ENCODE measurements at regions not wholly inside any gene's neighbourhood (a gene's known extent, or its start where the extent isn't known, plus 50 kb on each side); places are given as distances from the start of the nearest gene placed in this dataset.

- DNase-seq, result no peak
These were observed 168.2 kb downstream of the MN1 start for GRCh38 chr22:27633296-27633871.

GRCh38 chr22:27634043-27634740 is 167.4 kb downstream of the MN1 start:
- DNase-seq, result no peak

GRCh38 chr22:27635435-27635834 is 166.1 kb downstream of the MN1 start:
- no peak for DNase-seq

- no peak for DNase-seq
These were observed 165.7 kb downstream of the MN1 start for GRCh38 chr22:27635852-27636251.

- no peak for DNase-seq
These were observed 164.6 kb downstream of the MN1 start for GRCh38 chr22:27636716-27637508.

- no peak for DNase-seq
These were observed 164.0 kb downstream of the MN1 start for GRCh38 chr22:27637604-27638003.

- no peak for DNase-seq
These were observed 163.0 kb downstream of the MN1 start for GRCh38 chr22:27638329-27639233.

- DNase-seq, result peak; percentile 68
These were observed 162.1 kb downstream of the MN1 start for GRCh38 chr22:27639248-27640086.

- DNase-seq, result no peak
These were observed 160.3 kb downstream of the MN1 start for GRCh38 chr22:27641049-27641795.

GRCh38 chr22:27642104-27642800 is 159.3 kb downstream of the MN1 start:
- no peak for DNase-seq

- no peak for DNase-seq
These were observed 157.6 kb downstream of the MN1 start for GRCh38 chr22:27643907-27644306.

- no peak for DNase-seq
These were observed 157.0 kb downstream of the MN1 start for GRCh38 chr22:27644566-27644965.

GRCh38 chr22:27647540-27647939 is 154.0 kb downstream of the MN1 start:
- no peak for DNase-seq

- DNase-seq, result no peak
These were observed 153.5 kb downstream of the MN1 start for GRCh38 chr22:27648074-27648473.

- DNase-seq, result no peak
These were observed 152.7 kb downstream of the MN1 start for GRCh38 chr22:27648853-27649252.

- no peak for DNase-seq
These were observed 151.0 kb downstream of the MN1 start for GRCh38 chr22:27650572-27650971.

GRCh38 chr22:27650985-27651384 is 150.6 kb downstream of the MN1 start:
- DNase-seq, result no peak

- DNase-seq, result no peak
These were observed 150.1 kb downstream of the MN1 start for GRCh38 chr22:27651486-27651885.

- DNase-seq, result no peak
These were observed 146.8 kb downstream of the MN1 start for GRCh38 chr22:27654546-27655445.
